Skeletal muscle tissue (tissue), 3 donors: ENCODE measurements at regions not wholly inside any gene's neighbourhood (a gene's known extent, or its start where the extent isn't known, plus 50 kb on each side); places are given as distances from the start of the nearest gene placed in this dataset.
A peak's percentile ranks its signal among the peaks of the same experiment; 100 is the strongest.

ENCODE experiments used
- H3K27ac ChIP-seq: one replicate; pipeline ENCODE4 v1.7.0; 2013; ENCODE audit warnings: mild to moderate bottlenecking, low read depth, low read length, inconsistent platforms
- H3K27me3 ChIP-seq, 3 donors: one replicate each; pipeline ENCODE4 v1.7.0; 2013; ENCODE audit warnings: low read length in 3 of 3; ENCODE audit not compliant: control insufficient read depth in 3 of 3, insufficient read depth in 3 of 3
- H3K36me3 ChIP-seq, 3 donors: one replicate each; pipeline ENCODE4 v1.7.0; 2013; ENCODE audit warnings: low read length in 3 of 3; ENCODE audit not compliant: control insufficient read depth in 3 of 3, insufficient read depth in 3 of 3
- H3K4me1 ChIP-seq, 3 donors: one replicate each; pipeline ENCODE4 v1.7.0; 2013; ENCODE audit warnings: low read length in 3 of 3, mild to moderate bottlenecking in 3 of 3; ENCODE audit not compliant: control insufficient read depth in 3 of 3, insufficient read depth in 3 of 3
- H3K4me3 ChIP-seq, 3 donors: one replicate each; pipeline ENCODE4 v1.7.0; 2013; ENCODE audit warnings: low read length in 3 of 3
- H3K9ac ChIP-seq, 3 donors: one replicate each; pipeline ENCODE4 v1.7.0; 2013; ENCODE audit warnings: low read length in 3 of 3, mild to moderate bottlenecking in 3 of 3, moderate library complexity in 2 of 3, low read depth in 1 of 3
- H3K9me3 ChIP-seq, 3 donors: one replicate each; pipeline ENCODE4 v1.7.0; 2013; ENCODE audit warnings: low read length in 3 of 3; ENCODE audit not compliant: control insufficient read depth in 3 of 3
- donor health status: Osteomylitis.

DNA sequence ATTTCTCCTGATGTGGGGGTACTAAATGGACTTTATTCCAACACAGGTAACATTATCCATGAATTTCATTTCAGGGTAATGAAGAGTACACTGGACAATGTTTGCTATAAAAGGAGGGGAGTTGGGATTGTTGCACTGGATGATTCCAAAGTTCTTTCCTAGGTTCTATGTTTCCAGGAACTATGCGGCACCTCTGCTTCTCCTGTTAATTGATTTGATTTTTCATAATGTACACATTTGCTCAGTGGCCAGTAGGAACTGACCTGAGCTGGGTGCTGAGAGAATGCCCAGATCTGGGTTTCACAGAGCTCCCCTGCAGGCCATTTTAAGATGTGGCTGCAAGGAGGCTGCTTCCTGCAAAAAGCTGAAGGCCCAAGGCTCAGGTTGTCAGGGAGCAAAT lies 171.7 kb downstream of the KLF13 start:
- H3K9me3 ChIP-seq: no peaks in the 10 kb centered on the region
- H3K9ac ChIP-seq: no peak overlapping the region

DNA sequence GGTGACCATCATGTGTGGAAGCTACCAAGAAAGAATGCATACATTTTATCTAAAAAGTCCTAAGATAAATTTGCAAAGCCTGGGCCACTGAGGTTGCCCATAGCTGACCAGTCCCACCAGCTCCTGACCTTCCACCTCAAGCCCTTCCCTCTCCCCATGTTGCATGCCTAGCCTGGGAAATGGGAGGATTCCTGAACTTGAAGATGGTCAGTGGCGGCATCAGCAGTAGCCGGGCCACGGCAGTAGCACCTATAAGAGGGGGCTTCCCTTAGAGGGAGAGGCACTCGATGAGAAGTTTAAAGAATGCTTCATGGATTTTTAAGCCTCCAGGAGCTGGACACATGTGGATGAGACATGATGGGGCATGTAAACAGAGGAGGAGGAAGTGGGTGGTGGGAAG lies 172.1 kb downstream of the KLF13 start:
- H3K27ac ChIP-seq: no peak overlapping the region
- H3K27me3 ChIP-seq: no peaks in the 10 kb centered on the region
- H3K9me3 ChIP-seq: no peaks in the 10 kb centered on the region
- peaks cover 0 to 2% (median 0%) of the 10 kb centered on the region in 3 donors for H3K4me1 ChIP-seq
- no peaks in the 10 kb centered on the region for H3K36me3 ChIP-seq
- no peak overlapping the region for H3K4me3 ChIP-seq
- H3K9ac ChIP-seq: no peak overlapping the region

More for the DNA sequence above, 171.7 kb downstream of the KLF13 start:
- H3K36me3 ChIP-seq: no peaks in the 10 kb centered on the region
- H3K27me3 ChIP-seq: no peaks in the 10 kb centered on the region
- no peak overlapping the region for H3K4me3 ChIP-seq
- no peak overlapping the region for H3K27ac ChIP-seq
- H3K4me1 ChIP-seq: peaks cover 0 to 2% (median 0%) of the 10 kb centered on the region in 3 donors

DNA sequence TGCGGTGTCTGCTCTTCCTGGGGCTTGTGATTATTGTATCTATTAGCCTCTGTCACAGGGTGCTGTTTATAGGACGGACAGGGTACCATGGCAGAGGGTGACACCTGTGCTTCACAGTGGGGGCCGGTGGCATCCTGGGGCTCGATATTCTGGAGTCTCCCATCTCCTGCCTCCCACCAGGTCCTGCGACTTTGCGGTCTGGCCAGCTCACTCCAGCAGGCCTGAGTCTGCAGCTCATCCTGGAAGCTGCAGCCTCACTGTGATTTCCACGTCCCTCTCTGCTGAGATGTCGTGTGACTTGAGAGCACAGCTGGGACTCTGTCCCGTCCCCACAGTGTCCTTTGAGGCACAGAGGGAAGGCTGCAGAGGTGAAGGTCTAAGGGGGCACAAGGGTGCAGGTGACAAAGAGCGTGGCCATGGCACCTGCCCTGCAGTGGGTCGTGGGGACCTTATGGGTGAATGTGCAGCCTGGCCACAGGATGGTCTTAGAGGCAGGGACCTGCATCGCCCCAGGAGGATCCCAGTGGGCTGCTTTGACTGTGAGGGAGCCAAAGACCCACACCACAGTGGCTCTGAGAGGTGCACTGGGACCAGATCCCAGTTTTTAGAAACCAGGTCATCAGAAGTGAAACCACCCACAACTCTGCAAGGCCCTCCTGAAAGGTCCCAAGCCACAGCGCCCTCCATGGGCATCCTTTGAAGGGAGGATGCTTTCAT lies 172.8 kb downstream of the KLF13 start:
- no peak overlapping the region for H3K9ac ChIP-seq
- H3K4me1 ChIP-seq: peaks cover 0 to 2% (median 0%) of the 10 kb centered on the region in 3 donors
- H3K9me3 ChIP-seq: no peaks in the 10 kb centered on the region
- H3K36me3 ChIP-seq: no peaks in the 10 kb centered on the region
- no peak overlapping the region for H3K27ac ChIP-seq
- H3K27me3 ChIP-seq: no peaks in the 10 kb centered on the region
- no peak overlapping the region for H3K4me3 ChIP-seq

DNA sequence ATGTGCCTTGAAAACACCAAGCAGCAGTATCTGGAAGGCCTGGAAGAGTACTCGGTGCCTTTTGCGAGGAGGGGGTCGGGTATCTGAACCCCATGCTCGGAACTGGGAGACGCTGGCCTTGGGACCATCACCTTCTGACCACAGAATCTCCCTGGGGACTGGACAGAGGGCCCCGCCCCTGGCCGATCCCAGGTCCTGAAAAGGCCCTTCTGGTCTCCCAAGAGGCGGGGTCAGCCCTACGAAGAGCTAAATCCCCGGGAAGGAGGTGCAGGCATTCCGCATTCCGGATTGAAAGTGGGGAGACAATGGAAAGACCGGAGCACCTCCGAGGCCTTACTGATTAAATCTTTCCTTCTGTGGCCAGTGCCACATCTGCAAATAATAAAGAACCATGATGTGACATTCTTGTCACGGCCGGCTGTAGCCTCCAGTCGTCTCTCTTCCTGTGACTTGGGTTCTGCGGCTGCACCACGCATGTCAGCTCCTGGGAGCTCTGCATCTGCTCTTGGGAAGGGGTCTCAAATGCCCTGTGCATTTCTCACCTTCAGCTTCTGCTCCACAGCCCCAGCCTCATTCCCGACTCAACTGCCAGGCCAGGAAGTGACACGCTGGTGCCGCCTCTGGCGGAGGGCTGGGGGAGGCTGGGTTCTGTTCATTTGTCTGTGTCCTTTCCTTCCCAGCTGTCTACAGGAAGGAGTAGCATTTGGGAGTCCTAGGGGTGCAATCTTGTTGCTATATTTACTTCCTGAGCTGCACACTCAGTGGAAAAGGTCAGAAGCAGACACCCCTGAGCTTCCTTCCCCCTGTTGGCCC lies 173.5 kb downstream of the KLF13 start:
- H3K4me3 ChIP-seq: no peak overlapping the region
- peak overlapping the region; percentile 30 for H3K27ac ChIP-seq
- no peaks in the 10 kb centered on the region for H3K27me3 ChIP-seq
- H3K4me1 ChIP-seq: peaks cover 0 to 2% (median 0%) of the 10 kb centered on the region in 3 donors
- no peaks in the 10 kb centered on the region for H3K9me3 ChIP-seq
- no peaks in the 10 kb centered on the region for H3K36me3 ChIP-seq
- no peak overlapping the region for H3K9ac ChIP-seq

- Histone ChIP-seq H3K4me1 (peaks cover 0 to 2% (median 0%) of the 10 kb centered on the region in 3 donors), H3K9me3 (no peaks in the 10 kb centered on the region), H3K4me3 (no peak overlapping the region), H3K27me3 (no peaks in the 10 kb centered on the region), H3K9ac (no peak overlapping the region), H3K27ac (peak overlapping the region; percentile 30), H3K36me3 (no peaks in the 10 kb centered on the region)
Measured at GRCh38 chr15:31500766-31501449, 174.3 kb downstream of the KLF13 start.

GRCh38 chr15:31501536-31502157 lies 175.0 kb downstream of the KLF13 start:
- no peak overlapping the region for H3K9ac ChIP-seq
- no peaks in the 10 kb centered on the region for H3K36me3 ChIP-seq
- H3K4me1 ChIP-seq: peaks cover 0 to 2% (median 0%) of the 10 kb centered on the region in 3 donors
- no peaks in the 10 kb centered on the region for H3K27me3 ChIP-seq
- H3K9me3 ChIP-seq: no peaks in the 10 kb centered on the region
- H3K4me3 ChIP-seq: no peak overlapping the region
- no peak overlapping the region for H3K27ac ChIP-seq

- no peak overlapping the region for H3K27ac ChIP-seq
- H3K36me3 ChIP-seq: no peaks in the 10 kb centered on the region
- no peaks in the 10 kb centered on the region for H3K27me3 ChIP-seq
- H3K9ac ChIP-seq: no peak overlapping the region
- H3K4me1 ChIP-seq: peaks cover 0 to 2% (median 0%) of the 10 kb centered on the region in 3 donors
- H3K9me3 ChIP-seq: no peaks in the 10 kb centered on the region
- H3K4me3 ChIP-seq: no peak overlapping the region
Measured at GRCh38 chr15:31502541-31503229, 176.1 kb downstream of the KLF13 start.

GRCh38 chr15:31503256-31503655 lies 176.6 kb downstream of the KLF13 start:
- H3K9ac ChIP-seq: no peak overlapping the region
- H3K27me3 ChIP-seq: no peaks in the 10 kb centered on the region
- peaks cover 0 to 2% (median 0%) of the 10 kb centered on the region in 3 donors for H3K4me1 ChIP-seq
- no peak overlapping the region for H3K4me3 ChIP-seq
- no peaks in the 10 kb centered on the region for H3K9me3 ChIP-seq
- no peak overlapping the region for H3K27ac ChIP-seq
- no peaks in the 10 kb centered on the region for H3K36me3 ChIP-seq

- Histone ChIP-seq H3K9me3 (no peaks in the 10 kb centered on the region), H3K36me3 (no peaks in the 10 kb centered on the region), H3K9ac (no peak overlapping the region), H3K27me3 (no peaks in the 10 kb centered on the region), H3K27ac (no peak overlapping the region), H3K4me1 (peaks cover 0 to 2% (median 0%) of the 10 kb centered on the region in 3 donors), H3K4me3 (no peak overlapping the region)
Measured at GRCh38 chr15:31503758-31504461, 177.3 kb downstream of the KLF13 start.
